ENCODE measurements at regions not wholly inside any gene's neighbourhood (a gene's known extent, or its start where the extent isn't known, plus 50 kb on each side); places are given as distances from the start of the nearest gene placed in this dataset.

- DNase-seq (ENCODE audit: low spot score) = no peak
- TF ChIP-seq CTCF (IDR thresholded peaks at IDR 0.05) = no peak
- TF ChIP-seq POLR2A (IDR thresholded peaks at IDR 0.05) = no peak
- TF ChIP-seq POLR2AphosphoS5 (IDR thresholded peaks at IDR 0.05) = no peak
- Histone ChIP-seq H3K4me3 (no peak overlapping the region), H3K4me1 (replicated peaks) (no peaks in the 10 kb centered on the region), H3K36me3 (no peaks in the 10 kb centered on the region), H3K27ac (no peak overlapping the region), H3K9me3 (no peaks in the 10 kb centered on the region), H3K27me3 (replicated peaks; ENCODE audit: insufficient read depth) (peaks cover 5% of the 10 kb centered on the region)
- intact Hi-C loops (cut with DNase I) = no loop called here
- 58% methylated on average over 2 of the region's 2 CpGs for WGBS
These were observed 145.0 kb downstream of the SPP2 start for GRCh38 chr2:234195516-234195915.

- 22% methylated on average over 7 of the region's 7 CpGs for WGBS
These were observed 143.6 kb downstream of the SPP2 start for GRCh38 chr2:234193977-234194563.

GRCh38 chr2:234191819-234192407 is 141.4 kb downstream of the SPP2 start:
- no peak overlapping the region for H3K27ac ChIP-seq
- H3K9me3 ChIP-seq = no peaks in the 10 kb centered on the region
- intact Hi-C loops (cut with DNase I) = no loop called here
- TF ChIP-seq POLR2A (IDR thresholded peaks at IDR 0.05) (no peak), CTCF (IDR thresholded peaks at IDR 0.05) (no peak), POLR2AphosphoS5 (IDR thresholded peaks at IDR 0.05) (no peak)
- 26% methylated on average over 4 of the region's 4 CpGs for WGBS
- no peak for DNase-seq (ENCODE audit: low spot score)
- no peaks in the 10 kb centered on the region for H3K4me1 ChIP-seq (replicated peaks)
- no peak overlapping the region for H3K4me3 ChIP-seq
- H3K27me3 ChIP-seq (replicated peaks; ENCODE audit: insufficient read depth) = peaks cover 5% of the 10 kb centered on the region
- no peaks in the 10 kb centered on the region for H3K36me3 ChIP-seq

More at GRCh38 chr2:234193977-234194563, 143.6 kb downstream of the SPP2 start:
- no peak overlapping the region for H3K4me3 ChIP-seq
- H3K27me3 ChIP-seq (replicated peaks; ENCODE audit: insufficient read depth) = peaks cover 5% of the 10 kb centered on the region
- no peaks in the 10 kb centered on the region for H3K36me3 ChIP-seq
- no peak overlapping the region for H3K27ac ChIP-seq
- intact Hi-C loops (cut with DNase I) = no loop called here
- no peak for TF ChIP-seq CTCF (IDR thresholded peaks at IDR 0.05)
- no peak for TF ChIP-seq POLR2AphosphoS5 (IDR thresholded peaks at IDR 0.05)
- no peak for TF ChIP-seq POLR2A (IDR thresholded peaks at IDR 0.05)
- DNase-seq (ENCODE audit: low spot score) = no peak
- no peaks in the 10 kb centered on the region for H3K4me1 ChIP-seq (replicated peaks)
- H3K9me3 ChIP-seq = no peaks in the 10 kb centered on the region

- no peak for DNase-seq (ENCODE audit: low spot score)
- intact Hi-C loops (cut with DNase I) = no loop called here
- TF ChIP-seq CTCF (IDR thresholded peaks at IDR 0.05) = no peak
- TF ChIP-seq POLR2AphosphoS5 (IDR thresholded peaks at IDR 0.05) = no peak
- no peak for TF ChIP-seq POLR2A (IDR thresholded peaks at IDR 0.05)
- no peaks in the 10 kb centered on the region for H3K36me3 ChIP-seq
- WGBS = 81% methylated on average over 6 of the region's 6 CpGs
- no peak overlapping the region for H3K4me3 ChIP-seq
- H3K9me3 ChIP-seq = no peaks in the 10 kb centered on the region
- H3K27me3 ChIP-seq (replicated peaks; ENCODE audit: insufficient read depth) = peaks cover 1% of the 10 kb centered on the region
- no peaks in the 10 kb centered on the region for H3K4me1 ChIP-seq (replicated peaks)
- H3K27ac ChIP-seq = no peak overlapping the region
These were observed 139.3 kb downstream of the SPP2 start for GRCh38 chr2:234189786-234190300.

- H3K4me1 ChIP-seq (replicated peaks) = no peaks in the 10 kb centered on the region
- TF ChIP-seq POLR2AphosphoS5 (IDR thresholded peaks at IDR 0.05) = no peak
- no peak for TF ChIP-seq CTCF (IDR thresholded peaks at IDR 0.05)
- no peak for TF ChIP-seq POLR2A (IDR thresholded peaks at IDR 0.05)
- H3K27me3 ChIP-seq (replicated peaks; ENCODE audit: insufficient read depth) = no peaks in the 10 kb centered on the region
- no peaks in the 10 kb centered on the region for H3K9me3 ChIP-seq
- no peak overlapping the region for H3K4me3 ChIP-seq
- H3K36me3 ChIP-seq = no peaks in the 10 kb centered on the region
- intact Hi-C loops (cut with DNase I) = no loop called here
- 81% methylated on average over 5 of the region's 5 CpGs for WGBS
- H3K27ac ChIP-seq = no peak overlapping the region
- DNase-seq (ENCODE audit: low spot score) = no peak
These were observed 138.7 kb downstream of the SPP2 start for GRCh38 chr2:234189230-234189629.

Measured in prostate gland (tissue), 2 donors.